ENCODE measurements at regions not wholly inside any gene's neighbourhood (a gene's known extent, or its start where the extent isn't known, plus 50 kb on each side); places are given as distances from the start of the nearest gene placed in this dataset.

GRCh38 chr13:57918086-57918485 lies 286.5 kb downstream of the PCDH17 start:
- 30% methylated on average over 3 of the region's 3 CpGs for WGBS (ENCODE audit: low lambda C conversion rate)
- H2AFZ ChIP-seq (ENCODE audit: low read length) = no peak overlapping the region
- intact Hi-C loops (cut with micrococcal nuclease; ENCODE audit: unreplicated experiment) = no loop called here

More at GRCh38 chr13:57918086-57918485, 286.5 kb downstream of the PCDH17 start:
- H3K9ac ChIP-seq (ENCODE audit: insufficient read depth, low read depth, low read length) = no peak overlapping the region
- no peaks in the 10 kb centered on the region for H3K4me1 ChIP-seq (ENCODE audit: insufficient read depth, low read length)
- H3K9me3 ChIP-seq (ENCODE audit: low read length) = peaks cover 67% of the 10 kb centered on the region
- no peaks in the 10 kb centered on the region for H3K79me2 ChIP-seq (ENCODE audit: insufficient read depth, low read length)
- TF ChIP-seq LCORL (IDR thresholded peaks at IDR 0.05) = no peak
- TF ChIP-seq LCORL (CRISPR knock-in tag; IDR thresholded peaks at IDR 0.05) = no peak
- TF ChIP-seq ISL2 (CRISPR knock-in tag; IDR thresholded peaks at IDR 0.05) = no peak
- TF ChIP-seq NFKBIZ (CRISPR knock-in tag; IDR thresholded peaks at IDR 0.05) = no peak
- no peak for TF ChIP-seq ZNF558 (CRISPR knock-in tag; IDR thresholded peaks at IDR 0.05; ENCODE audit: borderline replicate concordance)
- TF ChIP-seq ETS1 (CRISPR knock-in tag; IDR thresholded peaks at IDR 0.05) = no peak
- no peak for TF ChIP-seq PRDM4 (CRISPR knock-in tag; IDR thresholded peaks at IDR 0.05; ENCODE audit: borderline replicate concordance)
- TF ChIP-seq NAIF1 (CRISPR knock-in tag; IDR thresholded peaks at IDR 0.05; ENCODE audit: borderline replicate concordance) = no peak
- no peak for TF ChIP-seq PPARG (CRISPR knock-in tag; conservative IDR thresholded peaks at IDR 0.05)
- TF ChIP-seq TMF1 (CRISPR knock-in tag; IDR thresholded peaks at IDR 0.05; ENCODE audit: low read depth) = no peak
- TF ChIP-seq, protein P1, sequence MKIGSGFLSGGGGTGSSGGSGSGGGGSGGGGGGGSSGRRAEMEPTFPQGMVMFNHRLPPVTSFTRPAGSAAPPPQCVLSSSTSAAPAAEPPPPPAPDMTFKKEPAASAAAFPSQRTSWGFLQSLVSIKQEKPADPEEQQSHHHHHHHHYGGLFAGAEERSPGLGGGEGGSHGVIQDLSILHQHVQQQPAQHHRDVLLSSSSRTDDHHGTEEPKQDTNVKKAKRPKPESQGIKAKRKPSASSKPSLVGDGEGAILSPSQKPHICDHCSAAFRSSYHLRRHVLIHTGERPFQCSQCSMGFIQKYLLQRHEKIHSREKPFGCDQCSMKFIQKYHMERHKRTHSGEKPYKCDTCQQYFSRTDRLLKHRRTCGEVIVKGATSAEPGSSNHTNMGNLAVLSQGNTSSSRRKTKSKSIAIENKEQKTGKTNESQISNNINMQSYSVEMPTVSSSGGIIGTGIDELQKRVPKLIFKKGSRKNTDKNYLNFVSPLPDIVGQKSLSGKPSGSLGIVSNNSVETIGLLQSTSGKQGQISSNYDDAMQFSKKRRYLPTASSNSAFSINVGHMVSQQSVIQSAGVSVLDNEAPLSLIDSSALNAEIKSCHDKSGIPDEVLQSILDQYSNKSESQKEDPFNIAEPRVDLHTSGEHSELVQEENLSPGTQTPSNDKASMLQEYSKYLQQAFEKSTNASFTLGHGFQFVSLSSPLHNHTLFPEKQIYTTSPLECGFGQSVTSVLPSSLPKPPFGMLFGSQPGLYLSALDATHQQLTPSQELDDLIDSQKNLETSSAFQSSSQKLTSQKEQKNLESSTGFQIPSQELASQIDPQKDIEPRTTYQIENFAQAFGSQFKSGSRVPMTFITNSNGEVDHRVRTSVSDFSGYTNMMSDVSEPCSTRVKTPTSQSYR (CRISPR knock-in tag; IDR thresholded peaks at IDR 0.05; ENCODE audit: borderline replicate concordance) = no peak
- TF ChIP-seq SALL1 (CRISPR knock-in tag; IDR thresholded peaks at IDR 0.05) = no peak
- TF ChIP-seq GZF1 (CRISPR knock-in tag; IDR thresholded peaks at IDR 0.05) = no peak
- no peak for TF ChIP-seq ZNF605 (CRISPR knock-in tag; IDR thresholded peaks at IDR 0.05)
- TF ChIP-seq THAP11 (CRISPR knock-in tag; IDR thresholded peaks at IDR 0.05) = no peak
- no peak for TF ChIP-seq JUNB (CRISPR knock-in tag; IDR thresholded peaks at IDR 0.05; ENCODE audit: borderline replicate concordance)
- H3K36me3 ChIP-seq (replicated peaks in 1 of 2; ENCODE audit: control insufficient read depth in 1 of 2, insufficient read depth in 2 of 2, low read length in 2 of 2) = no peaks in the 10 kb centered on the region
- H3K27me3 ChIP-seq (ENCODE audit: control insufficient read depth in 1 of 2, insufficient read depth in 2 of 2, low read length in 2 of 2) = no peaks in the 10 kb centered on the region
- no peak overlapping the region for H3K27ac ChIP-seq (ENCODE audit: extremely low read length, insufficient read depth, low read length)
- ChIA-PET POLR2A (no interaction called here), CTCF (ENCODE audit: low intra/inter-chr PET ratio, low total read pairs) (no interaction called here)
- BruUV-seq (replicated peaks) = no TSS peak
- no peak for DNase-seq (ENCODE audit: low spot score)
- no peak overlapping the region for H3K4me2 ChIP-seq (ENCODE audit: low read depth, low read length)
- in situ Hi-C loops (cut with HindIII; ENCODE audit: extremely low pct_ligation_motif_present, low pct_unique_long_range_greater_than_20kb) = no loop called here
- FAIRE-seq = no peak
- H3K4me3 ChIP-seq (replicated peaks in 1 of 3; ENCODE audit: insufficient read depth in 1 of 3, low read depth in 2 of 3, low read length in 3 of 3) = no peak overlapping the region
- no peak for ATAC-seq
- H4K20me1 ChIP-seq (ENCODE audit: insufficient read depth, low read length) = no peaks in the 10 kb centered on the region

All from HepG2 (cell line).